AG04449 (cell line): ENCODE measurements at regions not wholly inside any gene's neighbourhood (a gene's known extent, or its start where the extent isn't known, plus 50 kb on each side); places are given as distances from the start of the nearest gene placed in this dataset.
"Not testable (repeated sequence)": the region's sequence is repeated elsewhere in the genome, so short reads cannot be mapped to it uniquely, and the experiment has no call there.

Experiments used
- CTCF ChIA-PET: fragments of 350-600 bp; formaldehyde crosslinking; extraction: SDS; loops from one replicate; lab custom pipeline; 2021; ENCODE audit warnings: antibody characterized with exemption; lab: Yijun Ruan, JAX
- POLR2A ChIA-PET: fragments of 400-600, 350-600 bp; formaldehyde crosslinking; extraction: SDS; loops from one replicate; lab custom pipeline; 2020; ENCODE audit warnings: antibody characterized with exemption, inconsistent platforms; lab: Yijun Ruan, JAX
- DNase-seq: peaks from one replicate; pipeline ENCODE4 v3.0.0-alpha.2; 2010; ENCODE audit warnings: low read depth, low spot score
- H3K4me3 ChIP-seq: 2 replicates; pipeline ENCODE4 v1.5.1; 2011; ENCODE audit warnings: low read depth, mild to moderate bottlenecking, control low read depth, low read length
- TF ChIP-seq, protein P1 (sequence below): IDR thresholded peaks from one replicate; pipeline ENCODE4 v1.5.1; 2011; ENCODE audit warnings: mild to moderate bottlenecking, moderate library complexity, low read length, control low read depth, inconsistent platforms; ENCODE audit not compliant: insufficient read depth; ENCODE audit errors: missing control alignments

DNA sequence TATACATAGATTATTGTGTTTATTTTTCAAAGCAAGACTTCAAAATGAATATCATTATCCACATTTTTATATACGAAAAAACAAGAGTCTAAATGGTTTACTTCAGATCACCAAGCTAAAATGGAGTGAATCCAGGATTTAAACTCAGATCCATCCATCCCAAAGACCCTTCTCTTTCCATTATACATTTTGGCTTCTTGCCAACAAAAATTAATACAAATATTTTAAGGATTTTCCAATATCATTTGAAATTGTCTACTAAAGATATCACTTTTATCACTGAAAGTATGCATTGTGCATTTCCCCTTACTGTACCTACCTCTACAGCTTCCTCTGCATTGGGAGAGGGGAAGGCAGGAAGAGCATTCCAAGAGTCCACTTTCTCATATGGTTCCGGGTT lies 541.2 kb downstream of the RPS29 start:
- no peak overlapping the region for H3K4me3 ChIP-seq
- POLR2A ChIA-PET, result no interaction called here
- DNase-seq, result no peak
- TF ChIP-seq, protein P1, sequence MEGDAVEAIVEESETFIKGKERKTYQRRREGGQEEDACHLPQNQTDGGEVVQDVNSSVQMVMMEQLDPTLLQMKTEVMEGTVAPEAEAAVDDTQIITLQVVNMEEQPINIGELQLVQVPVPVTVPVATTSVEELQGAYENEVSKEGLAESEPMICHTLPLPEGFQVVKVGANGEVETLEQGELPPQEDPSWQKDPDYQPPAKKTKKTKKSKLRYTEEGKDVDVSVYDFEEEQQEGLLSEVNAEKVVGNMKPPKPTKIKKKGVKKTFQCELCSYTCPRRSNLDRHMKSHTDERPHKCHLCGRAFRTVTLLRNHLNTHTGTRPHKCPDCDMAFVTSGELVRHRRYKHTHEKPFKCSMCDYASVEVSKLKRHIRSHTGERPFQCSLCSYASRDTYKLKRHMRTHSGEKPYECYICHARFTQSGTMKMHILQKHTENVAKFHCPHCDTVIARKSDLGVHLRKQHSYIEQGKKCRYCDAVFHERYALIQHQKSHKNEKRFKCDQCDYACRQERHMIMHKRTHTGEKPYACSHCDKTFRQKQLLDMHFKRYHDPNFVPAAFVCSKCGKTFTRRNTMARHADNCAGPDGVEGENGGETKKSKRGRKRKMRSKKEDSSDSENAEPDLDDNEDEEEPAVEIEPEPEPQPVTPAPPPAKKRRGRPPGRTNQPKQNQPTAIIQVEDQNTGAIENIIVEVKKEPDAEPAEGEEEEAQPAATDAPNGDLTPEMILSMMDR, result no peak
- CTCF ChIA-PET, result no interaction called here

- DNase-seq, result no peak
- ChIA-PET CTCF (no interaction called here), POLR2A (no interaction called here)
- TF ChIP-seq, protein P1, result no peak
- H3K4me3 ChIP-seq, result no peak overlapping the region
These were observed 549.1 kb downstream of the RPS29 start for GRCh38 chr14:49036984-49037516.

- no peak for DNase-seq
- ChIA-PET POLR2A (no interaction called here), CTCF (no interaction called here)
- TF ChIP-seq, protein P1, result no peak
- no peak overlapping the region for H3K4me3 ChIP-seq
These were observed 549.9 kb downstream of the RPS29 start for GRCh38 chr14:49036266-49036665.

GRCh38 chr14:49033131-49033530 lies 553.0 kb downstream of the RPS29 start:
- DNase-seq, result no peak
- POLR2A ChIA-PET, result no interaction called here
- H3K4me3 ChIP-seq, result no peak overlapping the region
- TF ChIP-seq, protein P1, result no peak
- CTCF ChIA-PET, result no interaction called here

GRCh38 chr14:49031710-49032109 lies 554.5 kb downstream of the RPS29 start:
- CTCF ChIA-PET, POLR2A ChIA-PET, H3K4me3 ChIP-seq, DNase-seq: not testable (repeated sequence)

DNA sequence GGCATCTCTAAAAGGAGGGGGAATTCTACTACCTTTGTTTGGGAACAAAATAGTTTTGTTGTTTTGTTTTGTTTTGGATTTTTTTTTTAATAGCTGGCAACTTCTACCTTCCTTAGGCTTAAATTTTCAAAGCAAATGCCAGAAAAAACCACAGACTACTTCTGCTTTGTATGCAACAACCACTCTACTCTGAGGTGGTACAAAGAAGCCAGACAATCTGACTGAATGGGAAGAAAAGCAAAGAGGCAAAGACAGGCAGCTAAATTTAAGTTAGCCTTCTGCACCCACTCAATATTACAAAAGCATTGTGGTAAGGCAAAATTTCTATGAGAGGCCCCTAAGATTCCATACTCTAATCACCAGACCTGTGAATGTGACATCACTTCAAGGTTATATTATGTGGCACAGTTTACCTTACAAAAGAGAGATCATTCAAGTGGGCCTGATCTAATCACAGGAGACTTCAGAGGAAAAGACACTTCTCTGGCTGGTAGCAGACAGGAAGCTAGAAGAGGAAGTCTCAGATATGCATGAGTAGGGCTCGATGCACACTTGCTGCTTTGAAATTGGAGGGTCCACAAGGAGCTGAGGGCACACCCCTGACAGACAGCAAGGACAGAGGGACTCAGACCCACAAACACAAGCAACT lies 566.6 kb downstream of the RPS29 start:
- POLR2A ChIA-PET, result no interaction called here
- no peak overlapping the region for H3K4me3 ChIP-seq
- DNase-seq, result no peak
- TF ChIP-seq, protein P1, result no peak
- CTCF ChIA-PET, result no interaction called here

DNA sequence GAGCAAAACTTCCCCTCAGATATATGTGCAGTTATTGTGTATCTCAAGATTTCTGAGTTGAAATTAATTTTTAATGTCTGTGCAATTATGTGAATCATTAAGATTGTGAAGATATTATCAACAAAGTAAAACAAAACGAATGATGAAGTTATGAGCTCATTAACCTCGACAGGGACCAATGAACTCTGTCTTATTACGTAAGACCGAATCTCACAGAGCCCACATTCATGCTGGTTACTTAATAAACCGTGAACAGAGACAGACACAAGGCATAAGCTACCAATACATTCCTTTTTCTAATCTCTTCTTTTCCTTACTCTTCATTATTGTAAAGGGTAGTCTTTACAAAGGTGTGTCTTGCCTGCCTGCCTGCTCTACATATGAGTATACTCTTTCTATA lies 568.7 kb downstream of the RPS29 start:
- no peak overlapping the region for H3K4me3 ChIP-seq
- DNase-seq, result no peak
- TF ChIP-seq, protein P1, result no peak
- CTCF ChIA-PET, result no interaction called here
- POLR2A ChIA-PET, result no interaction called here
